ENCODE measurements at regions not wholly inside any gene's neighbourhood (a gene's known extent, or its start where the extent isn't known, plus 50 kb on each side); places are given as distances from the start of the nearest gene placed in this dataset.

DNA sequence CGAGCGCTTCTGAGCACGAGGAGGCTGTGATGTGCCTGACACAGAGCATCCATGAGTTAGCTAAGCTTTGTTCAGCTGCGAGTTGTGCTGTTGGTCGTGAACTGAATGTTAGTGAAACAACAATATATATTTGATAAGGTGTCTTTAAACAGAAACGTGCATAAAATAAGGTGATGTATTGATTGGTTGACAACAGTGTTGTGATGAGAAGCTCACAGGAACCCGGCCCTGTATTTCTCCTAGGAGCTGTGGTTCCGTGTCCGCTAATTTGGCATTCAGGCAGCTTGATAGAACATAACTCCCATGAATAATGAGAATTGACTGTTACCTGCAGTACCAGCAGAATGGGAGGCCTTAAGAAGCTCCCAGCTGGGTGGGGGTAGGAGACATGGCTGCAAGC lies 146.4 kb upstream of the MYCN start:
- Histone ChIP-seq H3K4me1 (replicated peaks in 1 of 4; ENCODE audit: control insufficient read depth in 3 of 4, insufficient read depth in 4 of 4, low read length in 3 of 4) (peaks cover 0 to 2% (median 1%) of the 10 kb centered on the region in 4 experiments; a peak in 2 of 7 replicates), H4K5ac (ENCODE audit: insufficient read length, low read depth, low read length) (no peak overlapping the region), H3K9ac (replicated peaks in 1 of 4; ENCODE audit: extremely low read depth in 1 of 4, low read depth in 3 of 4, low read length in 3 of 4) (no peak overlapping the region), H3K79me1 (ENCODE audit: low read depth, low read length) (no peaks in the 10 kb centered on the region), H3K4me3 (ENCODE audit: extremely low read depth in 1 of 4, insufficient read depth in 2 of 4, low read depth in 3 of 4, low read length in 4 of 4) (no peak overlapping the region), H2AFZ (ENCODE audit: low read length) (no peak overlapping the region), H3K18ac (ENCODE audit: extremely low read depth, low read length) (no peak overlapping the region), H3K23ac (ENCODE audit: insufficient read length) (no peak overlapping the region), H3K9me3 (ENCODE audit: insufficient read depth in 2 of 2, low read depth in 1 of 2, low read length in 1 of 2) (no peaks in the 10 kb centered on the region), H3K56ac (replicated peaks; ENCODE audit: insufficient read length, low read depth, low read length) (no peak overlapping the region), H3K4me2 (ENCODE audit: insufficient read depth in 1 of 2, low read depth in 2 of 2, low read length in 2 of 2) (no peak overlapping the region), H2BK15ac (ENCODE audit: low read length) (no peak overlapping the region), H4K8ac (ENCODE audit: extremely low read depth, insufficient read depth, low read length) (no peak overlapping the region), H3K27ac (ENCODE audit: low read depth, low read length) (no peak overlapping the region), H3K36me3 (ENCODE audit: control insufficient read depth in 2 of 4, insufficient read depth in 4 of 4, low read length in 3 of 4) (no peaks in the 10 kb centered on the region), H2BK12ac (ENCODE audit: low read depth, low read length) (no peak overlapping the region), H3K79me2 (ENCODE audit: control insufficient read depth in 1 of 2, insufficient read depth in 2 of 2, low read length in 2 of 2) (no peaks in the 10 kb centered on the region), H2BK5ac (ENCODE audit: low read depth, low read length) (no peak overlapping the region), H3K14ac (ENCODE audit: insufficient read length) (no peak overlapping the region), H3K27me3 (replicated peaks in 1 of 4; ENCODE audit: control insufficient read depth in 3 of 4, extremely low read depth in 1 of 4, insufficient read depth in 3 of 4, low read length in 3 of 4) (no peaks in the 10 kb centered on the region), H3K23me2 (ENCODE audit: low read depth, low read length) (no peaks in the 10 kb centered on the region), H2AK5ac (ENCODE audit: low read depth, low read length) (no peak overlapping the region; the same call in 1 of the 2 replicates), H4K91ac (replicated peaks; ENCODE audit: insufficient read length, low read length) (no peak overlapping the region), H2BK120ac (replicated peaks; ENCODE audit: low read depth, low read length) (no peak overlapping the region), H3K4ac (replicated peaks; ENCODE audit: insufficient read length, low read depth, low read length) (no peak overlapping the region), H2BK20ac (ENCODE audit: low read length) (no peak overlapping the region), H4K20me1 (replicated peaks in 1 of 2; ENCODE audit: control insufficient read depth in 1 of 2, insufficient read depth in 2 of 2, low read length in 2 of 2) (no peaks in the 10 kb centered on the region)
- CTCF ChIA-PET (ENCODE audit: partially characterized antibody): interaction anchor here (0.7 to 5.5 kb wide), 13 partner anchors 9 to 758 kb away, joined by 3 to 47 read pairs (median 3); no protein-coding TSS in a partner anchor
- DNase-seq (ENCODE audit: low read depth in 1 of 2, low spot score in 2 of 2): no peak
- 94% methylated on average over 9 of the region's 9 CpGs; no CpG with 5 or more reads in 1 of the 2 experiments for WGBS, 2 experiments (ENCODE audit: extremely low coverage in 1 of 2, insufficient coverage in 1 of 2, insufficient read length in 1 of 2, insufficient replicate concordance in 2 of 2, low coverage in 1 of 2, low lambda C conversion rate in 2 of 2, missing lambda C conversion rate in 1 of 2)
- FAIRE-seq: no peak
- POLR2A ChIA-PET (ENCODE audit: partially characterized antibody): no interaction called here
- TF ChIP-seq CHD7 (IDR thresholded peaks at IDR 0.05; ENCODE audit: insufficient replicate concordance, low read length): no peak
